ENCODE measurements at regions not wholly inside any gene's neighbourhood (a gene's known extent, or its start where the extent isn't known, plus 50 kb on each side); places are given as distances from the start of the nearest gene placed in this dataset.

DNA sequence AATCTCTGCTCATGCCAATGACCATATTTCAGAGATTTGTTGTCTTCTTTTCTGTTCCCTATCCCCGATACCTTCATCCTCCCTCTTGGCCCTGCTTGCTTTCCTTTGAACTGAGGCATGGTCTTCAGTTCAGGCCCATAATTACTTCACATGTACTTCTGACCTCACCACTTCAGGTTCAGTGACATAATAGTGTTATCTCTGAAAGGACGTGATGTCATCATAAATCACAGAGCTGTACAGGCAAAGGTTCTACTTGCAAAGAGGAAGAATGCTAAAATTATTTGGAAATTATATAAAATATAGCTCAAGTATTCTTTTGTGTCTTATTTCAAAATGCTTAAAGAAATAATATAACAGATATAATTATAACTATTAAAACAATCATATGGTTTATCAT lies 230.3 kb upstream of the ESRRG start:
- no peak for DNase-seq

DNA sequence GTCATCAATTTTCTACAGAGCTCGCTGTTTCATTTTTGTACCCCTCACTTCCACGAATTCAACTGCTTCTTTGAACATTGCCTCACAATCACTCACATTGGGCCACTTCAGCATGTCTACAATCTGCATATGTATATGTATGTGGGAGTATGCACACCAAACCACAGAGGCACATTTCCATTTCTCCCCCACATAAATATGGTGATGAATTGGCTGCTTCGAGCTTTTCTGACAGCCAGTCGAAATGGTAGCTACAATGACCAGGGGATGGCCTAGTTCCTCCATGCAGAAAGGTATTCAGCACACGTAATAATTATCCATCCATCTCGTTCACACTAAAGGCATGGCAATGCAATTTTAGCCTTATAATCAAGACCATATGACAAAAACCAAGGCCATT lies 229.6 kb upstream of the ESRRG start:
- no peak for DNase-seq

- DNase-seq = no peak
Measured at GRCh38 chr1:216945538-216946080, 222.4 kb upstream of the ESRRG start.

GRCh38 chr1:216944864-216945510 lies 221.8 kb upstream of the ESRRG start:
- no peak for DNase-seq

GRCh38 chr1:216937491-216937890 lies 214.3 kb upstream of the ESRRG start:
- no peak for DNase-seq

GRCh38 chr1:216936779-216937178 lies 213.6 kb upstream of the ESRRG start:
- DNase-seq = no peak

- no peak for DNase-seq
Measured at GRCh38 chr1:216935901-216936300, 212.7 kb upstream of the ESRRG start.

DNA sequence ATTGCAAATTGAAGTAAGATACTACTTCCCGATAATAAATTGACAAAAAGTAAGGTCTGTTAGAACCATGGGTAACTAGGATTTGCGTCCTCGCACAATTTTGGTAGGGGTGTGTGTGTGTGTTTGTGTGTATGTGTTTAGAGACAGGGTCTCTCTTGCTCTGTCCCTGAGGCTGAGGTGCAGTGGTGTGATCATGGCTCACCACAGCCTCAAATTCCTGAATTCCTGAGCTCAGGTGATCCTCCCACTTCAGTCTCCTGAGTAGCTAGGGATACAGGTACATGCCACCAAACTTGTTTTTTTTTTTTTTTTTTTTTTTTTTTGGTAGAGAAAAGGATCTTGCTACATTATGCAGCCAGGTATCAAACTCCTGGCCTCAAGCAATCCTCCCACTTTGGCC lies 209.2 kb upstream of the ESRRG start:
- no peak for DNase-seq

DNA sequence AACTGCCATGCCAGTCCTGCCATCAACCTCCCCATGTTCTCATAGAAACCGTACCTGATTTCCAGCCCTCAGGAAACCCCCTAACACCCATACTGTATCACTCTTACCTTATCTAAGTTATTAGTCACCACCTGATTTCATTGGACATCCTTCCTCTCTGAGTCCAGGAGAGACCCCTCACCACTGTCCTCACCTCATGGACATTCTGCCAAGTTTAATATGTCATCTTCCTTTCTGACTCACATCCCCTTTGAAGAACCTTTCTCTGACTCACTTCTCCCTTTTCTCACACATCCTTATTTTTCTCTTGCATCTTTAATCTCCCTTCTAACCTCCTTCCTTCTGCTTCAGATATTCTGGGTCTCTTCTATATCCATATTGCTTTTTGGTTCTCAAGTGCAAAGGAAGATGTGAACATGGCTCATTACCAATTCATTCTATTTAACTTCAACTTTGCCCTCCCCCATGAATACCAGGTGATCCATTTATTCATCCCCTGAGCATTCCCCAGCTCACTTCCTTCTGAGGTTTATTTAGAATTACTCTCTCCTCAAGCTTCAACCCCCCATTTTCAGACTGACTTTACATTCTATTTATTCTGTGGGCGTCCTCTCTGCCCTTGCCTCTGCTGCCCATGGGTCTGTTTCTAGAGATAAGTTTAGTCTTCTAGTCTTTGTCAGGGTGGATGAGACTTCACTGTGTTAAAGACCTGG lies 206.8 kb upstream of the ESRRG start:
- no peak for DNase-seq

- no peak for DNase-seq
Measured at GRCh38 chr1:216927633-216928032, 204.4 kb upstream of the ESRRG start.

DNA sequence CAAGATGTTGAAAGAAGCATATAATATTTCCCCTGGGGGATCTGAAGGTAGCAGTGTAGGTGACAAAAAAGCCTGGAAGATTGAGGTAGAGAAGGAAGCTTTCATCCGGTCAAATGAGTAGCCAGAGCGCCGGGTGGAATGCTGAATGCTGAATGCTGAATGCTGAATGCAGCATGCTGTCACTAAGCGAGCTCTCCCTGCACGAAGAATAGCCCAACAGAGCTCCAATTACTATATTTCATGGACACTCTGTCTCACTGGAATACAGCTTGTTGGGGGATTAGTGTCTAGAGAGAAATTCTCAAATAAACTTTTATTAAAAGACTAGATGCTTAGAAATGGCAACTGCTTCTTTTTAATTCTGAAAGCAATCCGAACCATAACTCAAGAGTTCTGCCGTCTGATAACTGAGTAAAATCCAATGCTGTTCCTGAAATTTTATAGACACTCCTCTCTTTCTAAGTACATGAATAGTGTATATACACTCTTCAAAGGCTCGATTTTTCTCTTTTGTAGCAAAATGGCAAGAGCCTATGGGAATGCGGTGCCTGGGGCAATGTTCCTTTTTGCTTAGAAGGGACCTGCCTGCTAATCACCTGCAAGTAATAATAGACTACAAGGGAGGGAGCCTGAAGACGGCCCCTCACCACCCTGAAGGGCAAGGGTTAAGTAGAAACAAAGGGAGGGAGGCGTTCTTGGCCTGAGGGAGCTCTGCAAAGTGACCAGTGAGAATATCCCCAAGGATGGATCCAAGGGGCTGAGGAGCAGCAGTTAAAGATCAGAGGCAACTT lies 203.7 kb upstream of the ESRRG start:
- no peak for DNase-seq

- no peak for DNase-seq
Measured at GRCh38 chr1:216925962-216926625, 202.9 kb upstream of the ESRRG start.

GRCh38 chr1:216924732-216925131 lies 201.5 kb upstream of the ESRRG start:
- DNase-seq = no peak

GRCh38 chr1:216923601-216924000 lies 200.4 kb upstream of the ESRRG start:
- no peak for DNase-seq

DNA sequence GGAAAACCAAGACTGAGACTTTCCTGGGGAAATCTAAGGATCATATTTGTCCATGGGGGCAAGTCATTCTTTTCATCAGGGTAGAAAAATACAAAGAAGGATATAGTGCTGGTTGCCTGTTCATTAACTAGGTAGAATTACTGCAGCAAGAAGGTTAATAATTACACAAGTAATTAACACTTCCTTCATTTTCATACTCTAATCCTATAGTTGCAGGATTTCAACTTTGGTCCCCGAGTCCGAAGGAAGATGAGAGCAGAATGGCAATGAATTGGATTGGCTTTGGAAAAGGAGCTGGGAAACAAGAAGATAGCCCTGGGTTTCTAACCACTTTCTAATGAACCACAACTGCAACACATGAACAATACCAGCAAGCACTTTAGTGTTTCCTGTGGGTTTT lies 199.2 kb upstream of the ESRRG start:
- no peak for DNase-seq

- DNase-seq = no peak
Measured at GRCh38 chr1:216921866-216922265, 198.6 kb upstream of the ESRRG start.

DNA sequence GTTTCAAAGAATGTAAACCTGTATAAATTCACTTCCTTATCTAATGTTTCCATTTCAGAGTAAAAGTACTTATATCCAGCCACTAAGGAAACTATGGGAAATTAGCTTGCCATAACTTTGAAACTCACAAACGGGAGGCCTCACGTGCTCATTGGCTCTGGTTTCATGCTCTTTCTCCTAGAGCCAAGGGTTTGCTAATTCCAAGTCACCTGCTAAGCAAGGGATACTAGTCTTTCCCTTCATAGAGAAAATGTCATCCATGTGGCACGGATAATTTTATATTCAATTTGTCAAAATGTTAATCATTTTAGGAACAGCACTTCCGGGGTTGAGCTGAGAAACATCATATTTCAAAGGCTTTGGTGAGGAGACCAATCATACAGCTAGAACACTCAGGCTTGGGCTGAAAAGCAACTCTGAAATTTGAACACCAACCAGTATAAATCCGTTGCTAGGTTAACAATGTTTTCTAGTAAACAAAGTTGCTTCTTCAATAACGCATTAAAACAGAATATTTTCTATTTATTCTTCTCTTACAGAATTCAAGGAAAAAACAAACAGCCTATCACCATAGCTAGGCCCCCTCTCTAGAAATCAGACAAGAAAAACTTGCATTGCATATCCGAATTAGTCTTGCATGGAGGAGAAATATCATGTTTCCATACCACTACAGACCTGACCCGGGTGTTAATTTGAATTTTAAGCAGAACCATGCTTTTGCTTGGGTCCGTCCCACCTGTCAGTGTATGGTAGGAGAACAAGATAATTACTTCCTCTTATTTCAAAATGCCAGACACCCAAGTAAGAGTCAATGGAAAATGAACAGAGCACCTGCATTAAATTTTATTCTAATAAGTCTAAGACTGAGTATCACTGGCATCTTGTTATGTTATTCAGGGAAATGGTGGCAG lies 196.1 kb upstream of the ESRRG start:
- DNase-seq = no peak

- no peak for DNase-seq
Measured at GRCh38 chr1:216916890-216917438, 193.7 kb upstream of the ESRRG start.

DNA sequence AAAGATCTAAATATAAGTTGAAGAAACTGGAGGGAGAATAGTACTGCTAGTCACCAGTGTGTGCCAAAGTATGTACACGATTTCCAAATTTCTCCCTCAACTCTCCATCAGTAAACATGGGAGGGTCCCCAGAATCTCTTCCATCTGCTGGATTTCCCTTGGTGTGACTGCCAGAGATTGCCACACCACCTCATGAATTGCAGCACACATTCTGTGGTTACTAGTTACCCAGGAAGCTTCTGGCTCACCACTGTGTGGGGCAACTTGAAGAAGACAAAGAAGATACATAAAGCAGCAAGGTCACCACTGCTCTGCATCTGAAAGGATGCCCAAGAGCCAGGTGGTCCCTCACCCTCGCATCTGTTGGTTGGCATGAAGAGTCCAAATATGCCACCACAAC lies 191.7 kb upstream of the ESRRG start:
- no peak for DNase-seq

DNA sequence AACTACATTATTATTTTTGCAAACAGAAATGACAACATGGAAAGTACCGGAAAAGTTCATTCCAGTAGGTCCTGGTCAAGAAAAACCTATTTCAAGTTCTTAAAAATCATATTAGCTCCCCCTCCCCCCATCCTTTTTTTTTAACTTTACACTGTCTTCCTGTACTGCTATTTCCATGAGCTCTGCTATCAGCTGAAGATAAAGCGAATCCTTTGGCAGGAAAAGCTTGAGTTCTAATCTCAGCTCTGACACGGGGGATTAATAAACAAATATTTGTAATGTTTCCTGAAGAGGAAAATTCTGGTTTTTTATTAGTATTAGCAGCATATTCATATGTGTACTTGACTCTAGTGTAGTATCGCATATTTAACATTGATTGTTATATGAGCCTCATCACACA lies 190.7 kb upstream of the ESRRG start:
- DNase-seq = no peak

GRCh38 chr1:216910081-216910840 lies 187.0 kb upstream of the ESRRG start:
- no peak for DNase-seq

Data from NCI-H1105 treated with DMSO at 0.1 percent for 48 hours (cell line).